Stimulated activated CD4-positive, alpha-beta T cell treated with anti-CD3 and anti-CD28 coated beads, Interleukin-1b, Interleukin-23, amount 100 ng/mL, for 24 hours (primary cell): ENCODE measurements at regions not wholly inside any gene's neighbourhood (a gene's known extent, or its start where the extent isn't known, plus 50 kb on each side); places are given as distances from the start of the nearest gene placed in this dataset.

Experiments
- DNase-seq, 4 experiments: peaks; one replicate each; pipeline ENCODE4 v3.0.0-alpha.2; 2020; ENCODE audit warnings: low read depth in 4 of 4, low spot score in 1 of 4

GRCh38 chr20:24339210-24339641, 130.2 kb upstream of the SYNDIG1 start:
- no peak for DNase-seq

GRCh38 chr20:24337551-24337950, 131.9 kb upstream of the SYNDIG1 start:
- no peak for DNase-seq

- no peak for DNase-seq
Observed at GRCh38 chr20:24337069-24337468, 132.4 kb upstream of the SYNDIG1 start.

- DNase-seq: no peak
Observed at GRCh38 chr20:24334830-24335229, 134.6 kb upstream of the SYNDIG1 start.

- DNase-seq: no peak
Observed at GRCh38 chr20:24332956-24333355, 136.5 kb upstream of the SYNDIG1 start.

- DNase-seq: no peak
Observed at GRCh38 chr20:24331939-24332338, 137.5 kb upstream of the SYNDIG1 start.

- no peak for DNase-seq
Observed at GRCh38 chr20:24328901-24329300, 140.5 kb upstream of the SYNDIG1 start.

- DNase-seq: no peak
Observed at GRCh38 chr20:24321973-24322372, 147.5 kb upstream of the SYNDIG1 start.

- DNase-seq: no peak
Observed at GRCh38 chr20:24318569-24319352, 150.7 kb upstream of the SYNDIG1 start.

GRCh38 chr20:24317224-24317623, 152.2 kb upstream of the SYNDIG1 start:
- no peak for DNase-seq

GRCh38 chr20:24316731-24317130, 152.7 kb upstream of the SYNDIG1 start:
- DNase-seq: no peak

- DNase-seq: no peak
Observed at GRCh38 chr20:24314053-24314452, 155.4 kb upstream of the SYNDIG1 start.

- DNase-seq: no peak
Observed at GRCh38 chr20:24309596-24309995, 159.8 kb upstream of the SYNDIG1 start.

- no peak for DNase-seq
Observed at GRCh38 chr20:24305371-24305770, 164.1 kb upstream of the SYNDIG1 start.

- DNase-seq: no peak
Observed at GRCh38 chr20:24304291-24304690, 165.1 kb upstream of the SYNDIG1 start.

- DNase-seq: no peak
Observed at GRCh38 chr20:24303393-24304170, 165.8 kb upstream of the SYNDIG1 start.

- DNase-seq: no peak
Observed at GRCh38 chr20:24297993-24298392, 171.4 kb upstream of the SYNDIG1 start.

- no peak for DNase-seq
Observed at GRCh38 chr20:24296477-24297261, 172.8 kb upstream of the SYNDIG1 start.

- no peak for DNase-seq
Observed at GRCh38 chr20:24291014-24291413, 178.4 kb upstream of the SYNDIG1 start.

- no peak for DNase-seq
Observed at GRCh38 chr20:24289737-24290481, 179.5 kb upstream of the SYNDIG1 start.

- DNase-seq: no peak
Observed at GRCh38 chr20:24283186-24283585, 186.2 kb upstream of the SYNDIG1 start.
